Ishikawa (cell line): ENCODE measurements at regions not wholly inside any gene's neighbourhood (a gene's known extent, or its start where the extent isn't known, plus 50 kb on each side); places are given as distances from the start of the nearest gene placed in this dataset.

Source experiments
- CEBPB ChIP-seq: IDR thresholded peaks from 2 replicates; pipeline ENCODE4 v1.6.1; 2012
- CREB1 ChIP-seq: IDR thresholded peaks from 2 replicates; pipeline ENCODE4 v1.6.1; 2012; ENCODE audit warnings: low read depth
- EGR1 ChIP-seq: IDR thresholded peaks from 2 replicates; pipeline ENCODE4 v1.6.1; 2012
- EP300 ChIP-seq: IDR thresholded peaks from 2 replicates; pipeline ENCODE4 v1.6.1; 2012; ENCODE audit warnings: borderline replicate concordance
- FOXM1 ChIP-seq: IDR thresholded peaks from 2 replicates; pipeline ENCODE4 v1.6.1; 2012; ENCODE audit warnings: low read depth, borderline replicate concordance
- NFIC ChIP-seq: IDR thresholded peaks from 2 replicates; pipeline ENCODE4 v1.6.1; 2012
- RAD21 ChIP-seq: IDR thresholded peaks from 2 replicates; pipeline ENCODE4 v1.6.1; 2012; ENCODE audit warnings: low read depth
- TAF1 ChIP-seq: IDR thresholded peaks from 2 replicates; pipeline ENCODE4 v1.6.1; 2012; ENCODE audit warnings: low read depth, mild to moderate bottlenecking
- TCF12 ChIP-seq: IDR thresholded peaks from 2 replicates; pipeline ENCODE4 v1.6.1; 2012; ENCODE audit warnings: low read depth
- TEAD4 ChIP-seq: IDR thresholded peaks from 2 replicates; pipeline ENCODE4 v1.6.1; 2012
- YY1 ChIP-seq: IDR thresholded peaks from 2 replicates; pipeline ENCODE4 v1.6.1; 2012; ENCODE audit warnings: low read depth
- ZBTB7A ChIP-seq: IDR thresholded peaks from 2 replicates; pipeline ENCODE4 v1.6.1; 2012; ENCODE audit warnings: low read depth
- TF ChIP-seq, protein P1 (sequence below): IDR thresholded peaks from 2 replicates; pipeline ENCODE4 v1.6.1; 2012; ENCODE audit warnings: low read depth, mild to moderate bottlenecking
- TF ChIP-seq, protein P2 (sequence below): IDR thresholded peaks from 2 replicates; pipeline ENCODE4 v1.6.1; 2012
- TF ChIP-seq, protein P3 (sequence below): IDR thresholded peaks from 2 replicates; pipeline ENCODE4 v1.6.1; 2012

DNA sequence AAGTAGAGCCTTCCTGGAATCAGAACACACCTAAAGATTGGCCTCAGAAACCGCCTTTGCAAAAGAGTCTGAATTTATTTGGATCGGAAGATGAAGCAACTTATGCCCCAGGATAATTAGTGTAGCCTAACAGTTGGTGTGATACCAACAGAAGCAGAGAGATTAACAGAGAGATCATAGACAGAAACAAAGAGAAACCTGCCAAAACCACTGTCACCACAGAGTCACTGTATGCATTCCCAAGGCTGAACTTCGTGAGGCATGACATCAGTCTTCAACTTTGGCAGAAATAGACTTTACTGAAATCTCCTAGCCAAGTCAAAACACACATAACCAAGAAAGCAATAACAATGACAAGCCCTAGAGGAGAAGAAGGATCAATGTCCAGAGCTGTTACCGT, 361.8 kb downstream of the ELAVL2 start:
- TF ChIP-seq EGR1 (no peak), YY1 (no peak), TEAD4 (no peak), CEBPB (no peak), EP300 (no peak), TAF1 (no peak), CREB1 (no peak)

DNA sequence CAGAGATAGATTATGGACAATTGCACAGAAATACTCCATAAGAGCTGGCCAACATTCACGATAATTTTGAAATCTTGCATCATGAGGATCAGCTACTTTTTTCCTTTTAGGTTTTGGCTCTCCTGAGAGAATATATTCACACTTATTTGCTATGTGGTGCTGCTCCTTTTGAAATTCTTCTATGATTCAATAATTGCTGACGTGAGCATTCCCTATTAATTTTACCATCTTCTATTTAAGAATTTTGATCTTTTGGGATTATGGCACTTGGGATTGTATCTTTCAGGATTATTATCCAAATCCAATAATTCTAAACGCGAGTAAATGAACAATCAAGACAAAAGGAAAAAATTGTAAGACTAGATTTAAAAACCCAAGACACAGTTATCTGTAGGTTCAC, 358.8 kb downstream of the ELAVL2 start:
- TF ChIP-seq TCF12 = no peak

DNA sequence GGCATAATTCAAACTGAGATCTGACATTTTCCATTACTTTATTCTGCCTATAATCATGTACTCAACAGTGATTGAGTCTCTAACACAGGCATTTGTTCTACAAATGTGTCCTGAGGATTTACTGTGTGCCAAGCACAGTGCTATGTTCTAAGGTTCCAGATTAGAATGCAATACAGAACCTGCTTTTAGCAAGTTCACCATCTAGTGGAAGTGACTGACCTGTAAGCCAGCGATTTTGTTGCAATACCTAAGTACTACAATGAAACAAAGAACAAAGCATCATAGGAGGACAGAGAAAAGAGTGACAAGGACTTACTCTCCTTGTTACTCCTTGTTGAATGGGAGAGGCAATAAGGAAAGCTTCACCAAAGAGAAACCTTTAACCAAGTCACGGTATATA, 348.1 kb downstream of the ELAVL2 start:
- TF ChIP-seq ZBTB7A (no peak), TCF12 (no peak), TAF1 (no peak)

DNA sequence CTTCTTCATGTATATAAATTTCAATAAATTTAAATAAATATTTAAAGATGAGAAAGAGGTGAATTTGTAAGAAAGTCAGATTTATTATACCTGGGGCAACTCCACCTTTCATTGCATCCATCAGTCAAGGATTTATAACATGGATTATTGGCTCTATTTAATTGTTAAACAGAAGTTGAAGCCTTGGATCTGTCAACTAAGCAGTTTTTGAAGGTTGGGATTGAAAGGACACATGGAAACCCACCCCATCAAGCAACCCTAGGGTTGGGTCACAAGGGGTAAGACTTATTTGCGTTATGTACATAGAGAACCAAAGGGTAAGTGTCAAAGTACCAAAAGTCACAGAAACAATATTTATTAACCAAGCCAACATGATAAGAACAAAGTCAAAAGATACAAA, 342.5 kb downstream of the ELAVL2 start:
- TF ChIP-seq CEBPB (no peak), EP300 (no peak), EGR1 (no peak), RAD21 (no peak), FOXM1 (no peak), ZBTB7A (no peak), TAF1 (no peak), TCF12 (no peak), NFIC (no peak), TEAD4 (no peak), CREB1 (no peak), YY1 (no peak)
- TF ChIP-seq, protein P1, sequence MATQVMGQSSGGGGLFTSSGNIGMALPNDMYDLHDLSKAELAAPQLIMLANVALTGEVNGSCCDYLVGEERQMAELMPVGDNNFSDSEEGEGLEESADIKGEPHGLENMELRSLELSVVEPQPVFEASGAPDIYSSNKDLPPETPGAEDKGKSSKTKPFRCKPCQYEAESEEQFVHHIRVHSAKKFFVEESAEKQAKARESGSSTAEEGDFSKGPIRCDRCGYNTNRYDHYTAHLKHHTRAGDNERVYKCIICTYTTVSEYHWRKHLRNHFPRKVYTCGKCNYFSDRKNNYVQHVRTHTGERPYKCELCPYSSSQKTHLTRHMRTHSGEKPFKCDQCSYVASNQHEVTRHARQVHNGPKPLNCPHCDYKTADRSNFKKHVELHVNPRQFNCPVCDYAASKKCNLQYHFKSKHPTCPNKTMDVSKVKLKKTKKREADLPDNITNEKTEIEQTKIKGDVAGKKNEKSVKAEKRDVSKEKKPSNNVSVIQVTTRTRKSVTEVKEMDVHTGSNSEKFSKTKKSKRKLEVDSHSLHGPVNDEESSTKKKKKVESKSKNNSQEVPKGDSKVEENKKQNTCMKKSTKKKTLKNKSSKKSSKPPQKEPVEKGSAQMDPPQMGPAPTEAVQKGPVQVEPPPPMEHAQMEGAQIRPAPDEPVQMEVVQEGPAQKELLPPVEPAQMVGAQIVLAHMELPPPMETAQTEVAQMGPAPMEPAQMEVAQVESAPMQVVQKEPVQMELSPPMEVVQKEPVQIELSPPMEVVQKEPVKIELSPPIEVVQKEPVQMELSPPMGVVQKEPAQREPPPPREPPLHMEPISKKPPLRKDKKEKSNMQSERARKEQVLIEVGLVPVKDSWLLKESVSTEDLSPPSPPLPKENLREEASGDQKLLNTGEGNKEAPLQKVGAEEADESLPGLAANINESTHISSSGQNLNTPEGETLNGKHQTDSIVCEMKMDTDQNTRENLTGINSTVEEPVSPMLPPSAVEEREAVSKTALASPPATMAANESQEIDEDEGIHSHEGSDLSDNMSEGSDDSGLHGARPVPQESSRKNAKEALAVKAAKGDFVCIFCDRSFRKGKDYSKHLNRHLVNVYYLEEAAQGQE = no peak
- TF ChIP-seq, protein P2, sequence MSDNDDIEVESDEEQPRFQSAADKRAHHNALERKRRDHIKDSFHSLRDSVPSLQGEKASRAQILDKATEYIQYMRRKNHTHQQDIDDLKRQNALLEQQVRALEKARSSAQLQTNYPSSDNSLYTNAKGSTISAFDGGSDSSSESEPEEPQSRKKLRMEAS = no peak
- TF ChIP-seq, protein P3, sequence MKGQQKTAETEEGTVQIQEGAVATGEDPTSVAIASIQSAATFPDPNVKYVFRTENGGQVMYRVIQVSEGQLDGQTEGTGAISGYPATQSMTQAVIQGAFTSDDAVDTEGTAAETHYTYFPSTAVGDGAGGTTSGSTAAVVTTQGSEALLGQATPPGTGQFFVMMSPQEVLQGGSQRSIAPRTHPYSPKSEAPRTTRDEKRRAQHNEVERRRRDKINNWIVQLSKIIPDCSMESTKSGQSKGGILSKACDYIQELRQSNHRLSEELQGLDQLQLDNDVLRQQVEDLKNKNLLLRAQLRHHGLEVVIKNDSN = no peak

DNA sequence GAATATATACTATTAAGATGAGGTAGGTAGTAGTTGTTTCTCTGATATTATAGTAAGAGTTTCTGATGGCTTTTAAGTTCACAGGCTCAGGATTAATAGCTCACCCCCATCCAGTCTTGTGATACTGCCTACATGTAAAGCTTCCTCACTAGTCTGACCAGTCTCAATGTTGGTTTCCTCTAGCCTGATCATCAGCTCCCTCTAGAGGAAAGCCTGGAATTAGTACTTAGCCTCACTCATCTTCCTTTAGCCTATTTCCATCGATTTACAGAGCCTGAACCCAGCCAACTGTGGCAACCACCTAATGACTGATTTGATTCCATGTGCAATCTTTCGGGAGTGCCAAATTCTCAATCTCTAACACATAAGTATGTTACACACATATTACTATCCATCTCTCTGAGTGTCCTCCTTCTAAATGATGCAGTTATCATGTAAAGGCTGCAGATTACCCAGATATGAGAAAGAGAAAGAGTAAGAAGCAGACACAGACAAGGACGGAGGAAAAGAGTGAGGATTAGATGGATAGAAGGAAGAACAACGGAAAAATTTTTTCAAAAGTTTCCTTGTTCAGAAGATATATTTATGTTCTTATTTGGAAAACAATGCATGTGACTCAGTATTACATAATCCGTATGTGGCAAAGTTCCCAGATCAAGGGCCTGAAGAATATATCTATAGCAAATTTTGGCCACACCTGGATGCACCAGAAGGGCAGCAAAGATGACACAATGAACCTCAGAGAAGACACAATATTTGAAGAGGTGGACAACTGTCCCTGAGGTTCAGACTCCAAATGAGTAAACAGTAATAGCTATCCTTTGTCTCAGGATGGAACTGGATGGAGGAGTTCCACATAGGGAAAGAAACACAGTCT, 333.7 kb downstream of the ELAVL2 start:
- no peak for TF ChIP-seq EP300
- TF ChIP-seq, protein P2 = no peak
- no peak for TF ChIP-seq CREB1
- no peak for TF ChIP-seq YY1
- TF ChIP-seq RAD21 = no peak
- no peak for TF ChIP-seq TEAD4
- TF ChIP-seq CEBPB = no peak
- no peak for TF ChIP-seq EGR1
- TF ChIP-seq, protein P3 = no peak

DNA sequence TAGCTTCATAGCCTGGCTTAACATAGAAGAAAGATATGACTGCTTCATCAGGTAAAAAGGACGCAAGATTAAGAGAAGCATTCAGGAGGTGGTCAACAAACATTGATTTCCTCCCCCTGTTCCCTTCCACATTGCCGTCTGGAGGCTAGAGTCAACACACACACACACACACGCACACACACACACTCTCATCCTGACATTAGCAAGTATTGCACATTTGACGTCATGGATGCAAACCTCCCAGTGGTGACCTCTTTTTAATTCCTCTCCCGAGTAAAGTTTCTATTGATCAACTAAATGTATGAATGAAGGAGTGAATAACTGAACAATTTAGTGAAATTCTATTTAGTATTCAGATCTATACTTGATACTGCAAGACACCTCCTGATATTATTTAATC, 332.8 kb downstream of the ELAVL2 start:
- TF ChIP-seq, protein P1 = no peak
- no peak for TF ChIP-seq YY1
- no peak for TF ChIP-seq RAD21
- no peak for TF ChIP-seq FOXM1
- no peak for TF ChIP-seq EGR1
- TF ChIP-seq, protein P3 = no peak
- TF ChIP-seq EP300 = no peak
- TF ChIP-seq TAF1 = no peak
